Neural progenitor cell (in vitro differentiated cells): ENCODE measurements at regions not wholly inside any gene's neighbourhood (a gene's known extent, or its start where the extent isn't known, plus 50 kb on each side); places are given as distances from the start of the nearest gene placed in this dataset.

ENCODE experiments used
- DNase-seq: peaks from one replicate; pipeline ENCODE4 v3.0.0-alpha.2; 2016; ENCODE audit warnings: low spot score
- H2AFZ ChIP-seq: fragments of 200-600 bp; sonication (generic); replicated peaks from 2 replicates; pipeline ENCODE4 v1.6.1; 2016; ENCODE audit warnings: antibody characterized with exemption
- H3F3A ChIP-seq: fragments of 200-600 bp; sonication (generic); 2 replicates; pipeline ENCODE4 v1.6.1; 2016; ENCODE audit warnings: antibody characterized with exemption, low read depth
- H3K27ac ChIP-seq: fragments of 200-600 bp; sonication (generic); 2 replicates; pipeline ENCODE4 v1.5.1; 2016; ENCODE audit warnings: mild to moderate bottlenecking
- H3K27me3 ChIP-seq: fragments of 200-600 bp; sonication (generic); 2 replicates; pipeline ENCODE4 v1.6.1; 2016; ENCODE audit warnings: mild to moderate bottlenecking, moderate library complexity
- H3K36me3 ChIP-seq: fragments of 200-600 bp; sonication (generic); 2 replicates; pipeline ENCODE4 v1.5.1; 2016
- H3K4me1 ChIP-seq: fragments of 200-600 bp; sonication (generic); 2 replicates; pipeline ENCODE4 v1.6.1; 2016; ENCODE audit warnings: mixed run types
- H3K4me2 ChIP-seq: fragments of 200-600 bp; sonication (generic); 2 replicates; pipeline ENCODE4 v1.6.1; 2016
- H3K4me3 ChIP-seq: fragments of 200-600 bp; sonication (generic); 2 replicates; pipeline ENCODE4 v1.5.1; 2016
- H3K79me2 ChIP-seq: fragments of 200-600 bp; sonication (generic); 2 replicates; pipeline ENCODE4 v1.6.1; 2016; ENCODE audit warnings: low read depth
- H3K9ac ChIP-seq: fragments of 200-600 bp; sonication (generic); 2 replicates; pipeline ENCODE4 v1.6.1; 2016
- H3K9me3 ChIP-seq: fragments of 200-600 bp; sonication (generic); 2 replicates; pipeline ENCODE4 v1.5.1; 2016; ENCODE audit warnings: low read depth
- H4K20me1 ChIP-seq: fragments of 200-600 bp; sonication (generic); 2 replicates; pipeline ENCODE4 v1.6.1; 2016; ENCODE audit warnings: low read depth
- H3K27ac Mint-ChIP-seq: 3 replicates; pipeline ENCODE4 v1.8.0; 2021; ENCODE audit warnings: mixed read lengths
- H3K27me3 Mint-ChIP-seq: 2 replicates; pipeline ENCODE4 v1.8.0; 2022; ENCODE audit warnings: low read depth, mild to moderate bottlenecking, inconsistent platforms, moderate library complexity, mixed read lengths; ENCODE audit not compliant: insufficient read depth
- H3K36me3 Mint-ChIP-seq: 3 replicates; pipeline ENCODE4 v1.8.0; 2021; ENCODE audit warnings: mixed read lengths
- H3K4me1 Mint-ChIP-seq: 3 replicates; pipeline ENCODE4 v1.8.0; 2021; ENCODE audit warnings: mixed read lengths
- H3K4me3 Mint-ChIP-seq: 3 replicates; pipeline ENCODE4 v1.8.0; 2021; ENCODE audit warnings: mild to moderate bottlenecking, moderate library complexity, mixed read lengths
- H3K9me3 Mint-ChIP-seq: 3 replicates; pipeline ENCODE4 v1.8.0; 2020; ENCODE audit warnings: mixed read lengths
- EZH2 ChIP-seq: fragments of 200-600 bp; sonication (generic); IDR thresholded peaks from 2 replicates; pipeline ENCODE4 v1.6.1; 2017; ENCODE audit warnings: antibody characterized with exemption, mild to moderate bottlenecking, moderate library complexity
- EZH2phosphoT487 ChIP-seq: fragments of 200-600 bp; sonication (generic); IDR thresholded peaks from 2 replicates; pipeline ENCODE4 v1.6.1; 2017; ENCODE audit warnings: antibody characterized with exemption
- TF ChIP-seq, protein P1 (sequence below): fragments of 200-600 bp; sonication (generic); IDR thresholded peaks from 2 replicates; pipeline ENCODE4 v1.5.1; 2017; ENCODE audit warnings: antibody characterized with exemption, mild to moderate bottlenecking

DNA sequence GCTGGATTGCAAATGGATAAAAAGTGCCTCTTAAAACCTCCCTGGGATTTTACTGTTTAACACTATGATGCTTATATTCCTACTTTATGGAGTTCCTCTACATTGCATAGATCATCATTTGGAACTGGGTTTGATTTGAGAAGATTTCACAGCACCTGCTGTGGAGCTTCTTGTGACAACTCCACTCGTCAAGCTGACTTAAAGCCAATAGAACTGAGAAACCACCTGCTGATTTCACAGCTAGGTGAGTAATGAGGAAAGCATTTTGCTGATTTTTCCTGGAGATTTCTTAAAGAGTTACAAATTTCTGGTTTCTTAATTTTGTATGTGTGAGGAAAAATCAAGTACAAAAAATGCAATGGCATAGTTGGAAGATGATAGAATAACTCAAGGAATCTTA, 739.1 kb upstream of the LRRTM1 start:
- Histone ChIP-seq H3F3A (no peaks in the 10 kb centered on the region), H4K20me1 (no peaks in the 10 kb centered on the region), H3K9me3 (no peaks in the 10 kb centered on the region), H3K4me2 (no peak overlapping the region), H3K36me3 (no peaks in the 10 kb centered on the region), H3K27me3 (no peaks in the 10 kb centered on the region), H3K9ac (no peak overlapping the region), H3K4me3 (no peak overlapping the region), H3K27ac (no peak overlapping the region), H2AFZ (no peak overlapping the region), H3K79me2 (no peaks in the 10 kb centered on the region), H3K4me1 (no peaks in the 10 kb centered on the region)
- peaks cover 3% of the 10 kb centered on the region for H3K4me1 Mint-ChIP-seq
- no peaks in the 10 kb centered on the region for H3K36me3 Mint-ChIP-seq
- TF ChIP-seq EZH2phosphoT487, result no peak
- TF ChIP-seq EZH2, result no peak
- TF ChIP-seq, protein P1, sequence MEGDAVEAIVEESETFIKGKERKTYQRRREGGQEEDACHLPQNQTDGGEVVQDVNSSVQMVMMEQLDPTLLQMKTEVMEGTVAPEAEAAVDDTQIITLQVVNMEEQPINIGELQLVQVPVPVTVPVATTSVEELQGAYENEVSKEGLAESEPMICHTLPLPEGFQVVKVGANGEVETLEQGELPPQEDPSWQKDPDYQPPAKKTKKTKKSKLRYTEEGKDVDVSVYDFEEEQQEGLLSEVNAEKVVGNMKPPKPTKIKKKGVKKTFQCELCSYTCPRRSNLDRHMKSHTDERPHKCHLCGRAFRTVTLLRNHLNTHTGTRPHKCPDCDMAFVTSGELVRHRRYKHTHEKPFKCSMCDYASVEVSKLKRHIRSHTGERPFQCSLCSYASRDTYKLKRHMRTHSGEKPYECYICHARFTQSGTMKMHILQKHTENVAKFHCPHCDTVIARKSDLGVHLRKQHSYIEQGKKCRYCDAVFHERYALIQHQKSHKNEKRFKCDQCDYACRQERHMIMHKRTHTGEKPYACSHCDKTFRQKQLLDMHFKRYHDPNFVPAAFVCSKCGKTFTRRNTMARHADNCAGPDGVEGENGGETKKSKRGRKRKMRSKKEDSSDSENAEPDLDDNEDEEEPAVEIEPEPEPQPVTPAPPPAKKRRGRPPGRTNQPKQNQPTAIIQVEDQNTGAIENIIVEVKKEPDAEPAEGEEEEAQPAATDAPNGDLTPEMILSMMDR, result no peak
- no peaks in the 10 kb centered on the region for H3K27me3 Mint-ChIP-seq
- H3K4me3 Mint-ChIP-seq, result no peak overlapping the region
- DNase-seq, result no peak
- H3K9me3 Mint-ChIP-seq, result no peaks in the 10 kb centered on the region
- H3K27ac Mint-ChIP-seq, result no peak overlapping the region

DNA sequence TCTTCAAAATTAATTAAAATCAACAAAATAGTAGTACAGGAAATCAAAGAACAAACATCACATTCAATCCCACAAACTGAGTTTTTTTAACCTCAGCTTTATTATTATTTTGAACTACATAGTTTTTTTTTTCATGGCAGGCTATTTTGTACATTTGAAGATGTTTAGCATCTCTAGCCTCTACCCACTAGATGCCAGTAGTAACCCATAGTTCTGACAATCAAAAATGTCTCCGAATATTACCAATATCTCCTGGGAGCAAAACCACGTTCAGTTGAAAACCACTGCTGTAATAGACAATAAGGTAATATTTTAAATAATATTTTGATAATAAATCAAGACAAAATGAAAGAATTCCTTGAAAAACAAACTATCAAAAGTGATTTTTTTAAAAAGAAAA, 702.6 kb upstream of the LRRTM1 start:
- peaks cover 7% of the 10 kb centered on the region for H3K9me3 Mint-ChIP-seq
- no peak overlapping the region for H3K4me3 Mint-ChIP-seq
- Histone ChIP-seq H3K36me3 (peaks cover 3% of the 10 kb centered on the region), H3K27me3 (no peaks in the 10 kb centered on the region), H2AFZ (no peak overlapping the region), H3K9me3 (no peaks in the 10 kb centered on the region), H3K79me2 (no peaks in the 10 kb centered on the region), H3K9ac (no peak overlapping the region), H3K4me3 (no peak overlapping the region), H4K20me1 (no peaks in the 10 kb centered on the region), H3K27ac (no peak overlapping the region), H3F3A (no peaks in the 10 kb centered on the region), H3K4me2 (no peak overlapping the region), H3K4me1 (no peaks in the 10 kb centered on the region)
- no peak overlapping the region for H3K27ac Mint-ChIP-seq
- no peak for DNase-seq
- TF ChIP-seq, protein P1, result peak; percentile 28
- no peak for TF ChIP-seq EZH2
- no peak for TF ChIP-seq EZH2phosphoT487
- no peaks in the 10 kb centered on the region for H3K27me3 Mint-ChIP-seq
- no peaks in the 10 kb centered on the region for H3K4me1 Mint-ChIP-seq
- H3K36me3 Mint-ChIP-seq, result no peaks in the 10 kb centered on the region

DNA sequence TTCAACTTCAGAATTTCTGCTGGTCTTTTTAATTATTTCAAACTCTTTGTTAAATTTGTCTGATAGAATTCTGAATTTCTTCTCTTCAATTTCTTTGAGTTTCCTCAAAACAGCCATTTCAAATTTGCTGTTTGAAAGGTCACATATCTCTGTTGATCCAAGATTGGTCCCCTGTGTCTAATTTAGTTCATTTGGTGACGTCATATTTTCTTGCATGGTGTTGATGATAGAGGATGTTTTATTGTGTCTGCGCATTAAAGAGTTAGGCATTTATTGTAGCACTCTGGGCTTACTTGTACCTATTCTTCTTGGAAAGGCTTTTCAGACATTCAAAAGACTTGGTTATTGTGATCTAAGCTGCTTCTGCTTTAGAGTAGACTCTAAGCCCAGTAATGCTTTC, 698.4 kb upstream of the LRRTM1 start:
- no peaks in the 10 kb centered on the region for H3F3A ChIP-seq
- no peak overlapping the region for H3K4me2 ChIP-seq
- peaks cover 7% of the 10 kb centered on the region for H3K9me3 Mint-ChIP-seq
- H3K4me3 ChIP-seq, result no peak overlapping the region
- peaks cover 3% of the 10 kb centered on the region for H3K36me3 ChIP-seq
- no peaks in the 10 kb centered on the region for H3K79me2 ChIP-seq
- no peaks in the 10 kb centered on the region for H3K27me3 ChIP-seq
- H3K36me3 Mint-ChIP-seq, result no peaks in the 10 kb centered on the region
- no peak overlapping the region for H3K27ac ChIP-seq
- no peaks in the 10 kb centered on the region for H3K4me1 Mint-ChIP-seq
- no peak overlapping the region for H3K9ac ChIP-seq
- no peaks in the 10 kb centered on the region for H3K27me3 Mint-ChIP-seq
- H4K20me1 ChIP-seq, result no peaks in the 10 kb centered on the region
- H3K9me3 ChIP-seq, result no peaks in the 10 kb centered on the region
- no peak for DNase-seq
- no peak overlapping the region for H2AFZ ChIP-seq
- no peaks in the 10 kb centered on the region for H3K4me1 ChIP-seq
- TF ChIP-seq EZH2, result no peak
- TF ChIP-seq EZH2phosphoT487, result no peak
- TF ChIP-seq, protein P1, result no peak
- no peak overlapping the region for H3K27ac Mint-ChIP-seq
- H3K4me3 Mint-ChIP-seq, result no peak overlapping the region
